ENCODE measurements at regions not wholly inside any gene's neighbourhood (a gene's known extent, or its start where the extent isn't known, plus 50 kb on each side); places are given as distances from the start of the nearest gene placed in this dataset.

DNA sequence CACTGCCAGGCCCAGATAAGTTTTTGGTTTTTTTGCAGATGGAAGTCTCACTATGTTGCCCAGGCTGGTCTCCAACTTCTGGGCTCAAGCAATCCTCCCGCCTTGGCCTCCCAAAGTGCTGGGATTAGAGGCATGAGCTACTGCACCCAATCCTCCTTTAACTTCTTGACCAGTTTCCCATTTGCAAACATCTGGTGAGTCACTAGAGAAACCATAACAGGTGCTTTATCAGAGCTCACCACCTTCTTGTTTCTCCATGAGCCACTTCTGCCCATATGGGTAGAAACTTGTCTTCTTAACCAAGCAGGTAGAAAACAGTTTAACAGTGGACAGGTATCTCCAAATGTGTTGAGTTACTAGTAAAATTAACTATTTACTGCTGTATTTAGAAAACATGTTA, 128.4 kb upstream of the AP1S2 start:
- no peak for ATAC-seq

DNA sequence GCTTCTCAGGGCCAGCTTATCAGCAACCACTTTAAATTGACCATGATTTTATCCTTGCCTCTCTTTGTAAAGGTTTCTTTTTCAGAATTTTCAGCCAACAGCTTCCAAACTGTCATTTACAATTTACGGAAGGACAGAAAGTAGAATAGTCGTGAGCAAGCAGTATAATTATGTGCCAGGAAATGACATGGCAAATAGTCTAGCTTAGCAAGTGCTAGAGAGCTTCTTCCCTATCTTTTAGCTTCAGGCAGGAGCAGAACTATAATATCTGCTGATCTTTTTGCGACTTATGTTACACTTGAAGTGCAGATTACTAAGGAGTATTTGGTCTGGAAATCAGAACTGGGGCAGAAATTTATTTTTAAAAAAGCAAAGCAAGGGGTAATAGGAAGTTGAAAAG, 123.0 kb upstream of the AP1S2 start:
- ATAC-seq: no peak

DNA sequence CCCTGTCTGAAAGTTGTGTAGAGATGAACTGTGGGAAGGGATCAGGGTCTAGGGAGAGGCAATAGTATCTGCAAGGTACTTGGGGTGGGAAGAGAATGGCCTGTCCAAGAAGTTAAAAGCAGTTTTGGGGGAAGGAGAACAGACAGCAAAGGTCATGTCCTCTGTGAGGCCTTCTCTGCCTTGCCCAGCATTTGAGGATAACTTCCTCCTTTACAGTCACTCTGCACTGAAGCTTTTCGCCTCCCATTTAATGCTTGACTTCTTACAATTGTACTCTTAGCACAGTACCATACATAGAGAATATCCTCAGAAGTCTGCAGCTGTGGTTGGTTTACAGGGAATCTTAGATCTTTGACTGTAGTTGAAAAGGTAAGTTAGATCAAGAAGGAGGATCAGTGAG, 121.8 kb upstream of the AP1S2 start:
- ATAC-seq: no peak

DNA sequence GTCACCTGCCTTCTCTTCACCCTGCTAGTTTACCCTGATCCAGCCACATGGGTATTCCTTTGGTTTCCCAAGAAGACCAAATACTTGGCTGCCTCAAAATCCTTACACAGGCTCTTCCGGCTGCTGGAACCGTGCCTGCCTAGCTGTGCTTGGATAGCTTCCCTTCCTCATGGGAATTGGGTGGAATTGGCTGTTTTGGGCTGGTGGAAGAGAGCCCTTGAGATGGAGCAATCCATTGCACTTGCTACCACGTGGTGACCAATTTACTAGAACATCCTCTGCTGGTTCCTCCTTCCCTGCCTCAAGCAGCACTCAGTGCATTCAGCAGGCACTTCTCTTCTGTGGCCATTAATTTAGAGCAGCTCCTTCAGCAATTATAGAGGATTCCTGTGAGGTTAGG, 119.3 kb upstream of the AP1S2 start:
- ATAC-seq: no peak

- ATAC-seq: peak; percentile 28
These were observed 118.7 kb upstream of the AP1S2 start for GRCh38 chrX:15973299-15973698.

GRCh38 chrX:15971696-15972095, 117.1 kb upstream of the AP1S2 start:
- no peak for ATAC-seq

GRCh38 chrX:15963858-15964257, 109.2 kb upstream of the AP1S2 start:
- ATAC-seq: no peak

DNA sequence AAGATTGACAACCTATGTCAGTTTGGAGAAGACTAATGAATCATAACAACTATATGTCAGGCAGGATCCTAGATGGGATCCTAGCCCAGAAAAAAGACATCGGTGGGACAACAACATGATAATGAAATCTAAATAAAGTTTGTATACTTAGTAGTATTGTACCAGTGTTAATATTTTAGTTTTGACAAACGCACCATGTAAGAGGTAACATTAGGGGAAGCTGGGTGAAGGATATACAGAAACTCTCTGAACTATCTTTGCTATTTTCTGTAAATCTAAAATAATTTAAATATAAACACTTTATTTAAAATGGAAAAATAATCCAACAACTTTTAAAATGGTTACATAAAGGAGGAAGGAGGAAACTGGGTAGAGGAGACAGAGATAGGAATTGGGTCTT, 105.6 kb upstream of the AP1S2 start:
- no peak for ATAC-seq

DNA sequence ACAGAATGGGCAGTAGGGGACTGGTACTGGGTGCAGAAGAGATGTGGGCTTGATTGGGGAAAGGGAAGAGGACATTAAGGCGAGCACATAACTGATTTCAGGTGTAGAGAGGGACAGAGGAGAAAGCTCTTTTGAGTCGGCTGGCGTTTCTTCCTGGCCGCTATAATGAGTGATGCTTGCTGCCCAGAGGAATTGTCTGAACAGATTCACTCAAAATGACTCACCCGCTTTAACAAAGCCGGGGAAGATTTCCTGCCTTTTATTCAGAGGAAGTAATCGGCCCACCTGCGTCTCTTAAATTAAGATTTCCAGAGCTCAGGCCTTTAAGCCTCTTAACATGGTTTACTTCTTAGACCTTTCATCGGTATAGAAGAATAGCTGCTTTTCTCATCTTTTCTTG, 102.1 kb upstream of the AP1S2 start:
- ATAC-seq: peak; percentile 35

DNA sequence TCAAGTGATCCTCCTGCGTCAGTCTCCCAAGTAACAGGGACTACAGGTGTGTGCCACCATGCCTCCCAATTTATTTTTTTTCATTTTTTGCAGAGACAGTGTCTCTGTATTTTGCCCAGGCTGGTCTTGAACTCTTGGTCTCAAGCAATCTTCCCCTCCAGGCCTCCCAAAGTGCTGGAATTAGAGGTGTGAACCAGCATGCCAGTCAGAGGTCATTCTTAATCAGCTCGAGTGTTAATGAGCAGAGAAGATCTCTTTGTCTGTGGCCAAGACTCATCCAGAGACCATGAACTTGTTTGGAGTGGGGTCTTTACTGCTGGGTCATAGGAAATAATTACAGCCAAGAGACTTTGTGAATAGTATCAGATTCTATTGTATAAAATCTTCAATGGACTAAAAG, 99.2 kb upstream of the AP1S2 start:
- ATAC-seq: no peak

DNA sequence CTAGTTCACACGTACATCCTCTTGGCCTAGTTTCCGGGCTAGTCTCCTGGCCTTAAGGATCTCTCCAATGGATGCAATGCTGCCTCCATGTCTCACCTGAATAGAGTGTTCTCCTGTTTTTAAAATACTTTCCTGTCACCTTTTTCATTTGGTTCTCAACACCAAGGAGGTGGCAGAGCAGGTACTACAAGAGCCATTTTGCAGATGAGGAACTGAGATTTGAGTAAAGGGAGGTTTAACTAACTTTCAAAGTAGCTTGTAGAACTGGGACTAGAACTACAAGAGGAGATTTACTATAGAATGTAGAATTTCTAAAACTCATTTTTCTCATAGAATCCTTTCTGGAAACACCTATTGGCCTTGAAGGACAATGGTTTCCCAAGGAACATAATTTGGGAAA, 97.6 kb upstream of the AP1S2 start:
- no peak for ATAC-seq

GRCh38 chrX:15948318-15948660, 93.7 kb upstream of the AP1S2 start:
- no peak for ATAC-seq

DNA sequence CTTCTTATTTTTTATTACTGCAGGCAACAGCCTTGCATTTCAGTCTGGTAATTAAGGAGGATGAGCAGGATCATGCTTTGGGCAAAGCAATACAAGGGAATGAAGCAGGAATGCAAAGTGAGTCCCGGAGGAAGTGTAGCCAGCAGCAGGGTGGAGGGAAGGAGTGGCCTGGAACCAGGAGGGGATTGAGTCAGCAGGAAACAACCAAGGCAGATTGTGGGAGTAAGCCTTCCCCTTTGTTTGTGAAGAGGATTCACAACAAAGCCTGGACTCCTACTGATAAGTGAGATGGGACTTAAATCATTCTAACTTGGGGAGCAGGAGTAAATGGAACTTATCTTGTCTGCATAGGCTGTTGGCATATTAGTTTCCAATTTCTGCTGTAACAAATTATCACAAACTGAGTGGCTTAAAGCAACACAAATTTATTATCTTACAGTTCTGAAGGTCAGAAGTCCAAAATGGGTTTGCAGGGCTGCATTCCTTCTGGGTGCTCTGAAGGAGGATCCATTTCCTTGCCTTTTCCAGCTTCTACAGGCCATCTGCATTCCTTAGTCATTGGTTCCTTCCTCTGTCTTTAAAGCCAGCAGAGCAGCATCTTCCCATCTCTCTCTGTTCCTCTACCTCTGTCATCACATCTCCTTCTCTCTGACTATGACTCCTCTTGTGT, 93.2 kb upstream of the AP1S2 start:
- no peak for ATAC-seq

- no peak for ATAC-seq
These were observed 92.4 kb upstream of the AP1S2 start for GRCh38 chrX:15946783-15947580.

GRCh38 chrX:15943391-15943790, 88.8 kb upstream of the AP1S2 start:
- no peak for ATAC-seq

DNA sequence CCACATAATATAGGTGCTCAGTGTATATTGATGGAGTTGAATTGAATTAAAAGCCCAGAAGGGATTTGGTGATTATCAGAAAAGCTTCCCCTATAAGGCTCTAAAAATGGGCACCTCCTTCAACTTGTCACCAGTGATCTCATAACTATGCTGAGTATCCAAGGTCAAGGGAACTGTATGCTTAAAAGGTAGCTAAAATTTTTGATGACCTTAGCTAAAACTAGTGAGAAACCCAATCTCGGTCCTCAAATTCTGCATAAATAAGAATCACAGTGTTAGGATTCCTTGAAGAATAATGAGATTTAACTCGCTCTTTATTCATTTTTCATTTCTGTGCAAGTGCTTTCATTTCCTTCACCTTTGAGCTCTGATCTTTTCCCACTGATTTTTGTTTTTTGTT, 87.7 kb upstream of the AP1S2 start:
- no peak for ATAC-seq

- no peak for ATAC-seq
These were observed 85.1 kb upstream of the AP1S2 start for GRCh38 chrX:15939737-15940136.

GRCh38 chrX:15938072-15938471, 83.5 kb upstream of the AP1S2 start:
- ATAC-seq: no peak

GRCh38 chrX:15931362-15931761, 76.7 kb upstream of the AP1S2 start:
- ATAC-seq: no peak

- ATAC-seq: no peak
These were observed 76.0 kb upstream of the AP1S2 start for GRCh38 chrX:15930585-15930984.

DNA sequence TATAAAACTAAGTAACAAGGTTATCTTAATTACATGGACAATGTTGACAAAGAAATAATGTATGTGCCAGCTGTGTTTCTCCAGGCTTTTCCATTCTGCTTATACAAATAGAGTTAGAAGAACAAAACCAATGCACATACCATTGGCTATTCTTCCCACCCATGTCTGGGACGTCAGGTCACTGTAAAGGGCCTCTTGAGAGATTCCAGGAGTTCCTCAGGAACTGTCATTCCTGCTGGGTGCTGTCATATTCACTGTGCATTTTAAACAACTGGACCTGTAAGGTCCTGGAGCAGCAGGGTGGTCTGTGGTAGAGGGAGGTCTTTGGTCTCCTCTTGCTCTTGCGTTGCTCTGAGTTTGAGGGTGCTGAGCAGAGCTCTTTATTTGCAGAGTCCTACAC, 74.6 kb upstream of the AP1S2 start:
- ATAC-seq: no peak

DNA sequence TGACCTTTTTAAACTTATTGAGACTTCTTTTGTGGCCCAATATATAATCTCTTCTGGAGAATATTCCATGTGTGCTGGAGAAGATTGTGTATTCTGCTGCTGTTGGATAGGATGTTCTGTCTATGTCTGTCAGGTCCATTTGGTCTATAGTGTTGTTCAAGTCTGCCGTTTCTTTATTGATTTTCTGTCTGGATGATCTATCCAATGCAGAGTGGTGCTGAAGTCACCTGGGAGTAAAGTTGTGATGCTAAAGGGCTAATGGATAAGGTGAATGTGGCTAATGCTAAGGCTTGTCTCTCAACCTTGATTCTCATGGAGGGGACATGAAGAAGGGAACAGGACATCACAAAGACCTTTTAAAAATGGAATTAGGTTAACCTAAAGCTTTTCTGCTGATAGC, 72.0 kb upstream of the AP1S2 start:
- no peak for ATAC-seq

- ATAC-seq: no peak
These were observed 63.4 kb upstream of the AP1S2 start for GRCh38 chrX:15918003-15918402.

- ATAC-seq: no peak
These were observed 62.1 kb upstream of the AP1S2 start for GRCh38 chrX:15916704-15917084.

Data from esophagus mucosa (tissue), 1 donor.